PFSK-1 (cell line): ENCODE measurements at regions not wholly inside any gene's neighbourhood (a gene's known extent, or its start where the extent isn't known, plus 50 kb on each side); places are given as distances from the start of the nearest gene placed in this dataset.

ENCODE experiments used
- FOXP2 ChIP-seq: optimal IDR thresholded peaks from 2 replicates; pipeline ENCODE3; 2011; ENCODE audit warnings: borderline replicate concordance, control low read depth, inconsistent platforms; ENCODE audit not compliant: insufficient read depth; ENCODE audit errors: extremely low read length, extremely low read depth
- POLR2AphosphoS5 ChIP-seq: IDR thresholded peaks from 2 replicates; pipeline ENCODE4 v1.6.1; 2012; ENCODE audit warnings: low read depth, mild to moderate bottlenecking, control low read depth, low read length, moderate library complexity
- REST ChIP-seq, 2 experiments: IDR thresholded peaks; 2 replicates each; pipeline versions ENCODE4 v1.6.1 to v1.8.0; 2011 to 2012; ENCODE audit warnings: low read depth in 2 of 2, low read length in 2 of 2, control low read depth in 1 of 2, inconsistent platforms in 1 of 2, mild to moderate bottlenecking in 1 of 2, moderate library complexity in 1 of 2; ENCODE audit not compliant: insufficient read depth in 1 of 2
- SIN3A ChIP-seq: IDR thresholded peaks from 2 replicates; pipeline ENCODE4 v1.6.1; 2012; ENCODE audit warnings: mild to moderate bottlenecking, low read length, moderate library complexity, borderline replicate concordance; ENCODE audit not compliant: insufficient read depth
- TAF1 ChIP-seq: IDR thresholded peaks from 2 replicates; pipeline ENCODE4 v1.6.1; 2012; ENCODE audit warnings: low read length, control low read depth, borderline replicate concordance; ENCODE audit not compliant: insufficient read depth

GRCh38 chr9:119853126-119853525 lies 483.9 kb upstream of the BRINP1 start:
- no peak for TF ChIP-seq TAF1
- no peak for TF ChIP-seq POLR2AphosphoS5
- TF ChIP-seq REST (IDR thresholded peaks at IDR 0.05; ENCODE audit: insufficient read depth in 1 of 2, low read depth in 2 of 2, low read length in 2 of 2), result no peak
- TF ChIP-seq FOXP2, result no peak
- no peak for TF ChIP-seq SIN3A

- TF ChIP-seq TAF1 (no peak), SIN3A (no peak), REST (IDR thresholded peaks at IDR 0.05; ENCODE audit: insufficient read depth in 1 of 2, low read depth in 2 of 2, low read length in 2 of 2) (no peak)
Measured at GRCh38 chr9:119852390-119852789, 483.2 kb upstream of the BRINP1 start.

- no peak for TF ChIP-seq REST (IDR thresholded peaks at IDR 0.05; ENCODE audit: insufficient read depth in 1 of 2, low read depth in 2 of 2, low read length in 2 of 2)
Measured at GRCh38 chr9:119844431-119844830, 475.2 kb upstream of the BRINP1 start.

GRCh38 chr9:119841016-119841415 lies 471.8 kb upstream of the BRINP1 start:
- TF ChIP-seq FOXP2 (no peak), SIN3A (no peak), TAF1 (no peak), REST (IDR thresholded peaks at IDR 0.05; ENCODE audit: insufficient read depth in 1 of 2, low read depth in 2 of 2, low read length in 2 of 2) (no peak)

GRCh38 chr9:119839888-119840287 lies 470.7 kb upstream of the BRINP1 start:
- TF ChIP-seq TAF1 (no peak), SIN3A (no peak), REST (IDR thresholded peaks at IDR 0.05; ENCODE audit: insufficient read depth in 1 of 2, low read depth in 2 of 2, low read length in 2 of 2) (no peak), FOXP2 (no peak), POLR2AphosphoS5 (no peak)
